Caco-2 (cell line): ENCODE measurements at regions not wholly inside any gene's neighbourhood (a gene's known extent, or its start where the extent isn't known, plus 50 kb on each side); places are given as distances from the start of the nearest gene placed in this dataset.
"Not testable (repeated sequence)": the region's sequence is repeated elsewhere in the genome, so short reads cannot be mapped to it uniquely, and the experiment has no call there.

ENCODE experiments used
- BruUV-seq: library from RNA; stranded (reverse); fragments of 400-500 nt; replicated peaks from 2 replicates; lab custom pipeline; 2021; lab: Mats Ljungman, UMichigan
- CTCF ChIA-PET: fragments of 300-600 bp; sonication (Branson Sonifier 250); formaldehyde crosslinking; loops from one replicate; lab custom pipeline; 2022; ENCODE audit warnings: antibody characterized with exemption; lab: Charles Lee
- POLR2A ChIA-PET: fragments of 300-600 bp; sonication (Branson Sonifier 250); formaldehyde crosslinking; loops from one replicate; lab custom pipeline; 2022; ENCODE audit warnings: antibody characterized with exemption; lab: Charles Lee
- DNase-seq, 2 experiments: peaks; one replicate each; pipeline versions ENCODE4 v3.0.0 to v3.0.0-alpha.2; 2020 to 2022
- H3K27me3 ChIP-seq: replicated peaks from 2 replicates; pipeline ENCODE4 v1.6.0; 2011; ENCODE audit warnings: low read length; ENCODE audit not compliant: control insufficient read depth, insufficient read depth
- H3K36me3 ChIP-seq: 2 replicates; pipeline ENCODE4 v1.5.1; 2011; ENCODE audit warnings: low read length; ENCODE audit not compliant: control insufficient read depth, insufficient read depth
- H3K4me1 ChIP-seq: fragments of 250-450 bp; sonication (Bioruptor Pico); 2 replicates; pipeline ENCODE4 v1.5.1; 2020; ENCODE audit warnings: mild to moderate bottlenecking
- H3K4me3 ChIP-seq: 2 replicates; pipeline ENCODE4 v1.5.1; 2011; ENCODE audit warnings: low read depth, mild to moderate bottlenecking, control low read depth, low read length
- H3K9me3 ChIP-seq: fragments of 250-450 bp; sonication (Bioruptor Pico); 2 replicates; pipeline ENCODE4 v1.5.1; 2020; ENCODE audit warnings: mild to moderate bottlenecking, moderate library complexity
- H3K27ac Mint-ChIP-seq: one replicate; pipeline ENCODE4 v1.8.0; 2022; ENCODE audit warnings: mixed read lengths; ENCODE audit not compliant: unreplicated experiment
- H3K27me3 Mint-ChIP-seq: one replicate; pipeline ENCODE4 v1.8.0; 2022; ENCODE audit warnings: mixed read lengths; ENCODE audit not compliant: insufficient read depth, unreplicated experiment
- H3K36me3 Mint-ChIP-seq: one replicate; pipeline ENCODE4 v1.8.0; 2022; ENCODE audit warnings: mild to moderate bottlenecking, mixed read lengths; ENCODE audit not compliant: insufficient read depth, unreplicated experiment
- H3K4me1 Mint-ChIP-seq: one replicate; pipeline ENCODE4 v1.8.0; 2022; ENCODE audit warnings: low read depth, mixed read lengths; ENCODE audit not compliant: unreplicated experiment
- H3K4me3 Mint-ChIP-seq: one replicate; pipeline ENCODE4 v1.8.0; 2022; ENCODE audit warnings: mild to moderate bottlenecking, moderate library complexity, mixed read lengths; ENCODE audit not compliant: unreplicated experiment
- H3K9me3 Mint-ChIP-seq: one replicate; pipeline ENCODE4 v1.8.0; 2022; ENCODE audit warnings: mixed read lengths; ENCODE audit not compliant: unreplicated experiment
- intact Hi-C: fragments of 100-400 bp; cut with micrococcal nuclease; formaldehyde crosslinking; loops from one replicate; pipeline ENCODE4 v1.10.0; 2022; ENCODE audit not compliant: unreplicated experiment
- TF ChIP-seq, protein P1 (sequence below), 2 experiments: fragments of 200-600 bp in 1 of 2; IDR thresholded peaks; 1 replicate in 1 of 2; 2 replicates in 1 of 2; pipeline versions ENCODE4 v1.5.1 to v1.8.0; 2011 to 2022; ENCODE audit warnings: antibody characterized with exemption in 1 of 2, control low read depth in 1 of 2, inconsistent platforms in 1 of 2, low read depth in 1 of 2, low read length in 1 of 2, mild to moderate bottlenecking in 1 of 2, moderate library complexity in 1 of 2; ENCODE audit not compliant: insufficient read depth in 1 of 2, severe bottlenecking in 1 of 2, unreplicated experiment in 1 of 2

DNA sequence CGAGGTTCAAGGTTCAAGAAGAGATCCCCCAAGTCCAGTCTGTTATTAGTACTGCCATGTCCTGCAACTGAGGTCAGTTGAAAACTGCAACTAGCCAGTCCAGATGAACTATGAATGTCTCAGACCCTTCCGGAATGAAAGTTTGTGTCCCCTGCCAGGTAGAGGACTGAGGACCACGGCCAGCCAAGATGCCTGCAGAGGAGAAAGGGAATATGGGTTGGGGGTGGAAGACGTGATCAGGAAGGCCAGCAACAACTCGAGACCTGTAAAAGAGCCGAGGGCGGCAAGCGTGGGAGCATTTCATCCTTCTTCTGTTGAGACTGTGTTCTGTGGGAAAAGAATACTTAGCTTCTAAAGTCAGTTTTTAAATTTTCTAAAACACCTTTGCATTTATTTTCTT is 572.4 kb upstream of the B3GAT1 start:
- no peaks in the 10 kb centered on the region; the same call in 1 of the 2 replicates for H3K9me3 ChIP-seq
- Mint-ChIP-seq H3K36me3 (no peaks in the 10 kb centered on the region), H3K27me3 (peaks cover 4% of the 10 kb centered on the region), H3K27ac (no peak overlapping the region), H3K4me1 (peaks cover 10% of the 10 kb centered on the region), H3K9me3 (peaks cover 1% of the 10 kb centered on the region), H3K4me3 (no peak overlapping the region)
- BruUV-seq = no TSS peak
- CTCF ChIA-PET = no interaction called here
- no peak for DNase-seq
- POLR2A ChIA-PET = no interaction called here
- TF ChIP-seq, protein P1, sequence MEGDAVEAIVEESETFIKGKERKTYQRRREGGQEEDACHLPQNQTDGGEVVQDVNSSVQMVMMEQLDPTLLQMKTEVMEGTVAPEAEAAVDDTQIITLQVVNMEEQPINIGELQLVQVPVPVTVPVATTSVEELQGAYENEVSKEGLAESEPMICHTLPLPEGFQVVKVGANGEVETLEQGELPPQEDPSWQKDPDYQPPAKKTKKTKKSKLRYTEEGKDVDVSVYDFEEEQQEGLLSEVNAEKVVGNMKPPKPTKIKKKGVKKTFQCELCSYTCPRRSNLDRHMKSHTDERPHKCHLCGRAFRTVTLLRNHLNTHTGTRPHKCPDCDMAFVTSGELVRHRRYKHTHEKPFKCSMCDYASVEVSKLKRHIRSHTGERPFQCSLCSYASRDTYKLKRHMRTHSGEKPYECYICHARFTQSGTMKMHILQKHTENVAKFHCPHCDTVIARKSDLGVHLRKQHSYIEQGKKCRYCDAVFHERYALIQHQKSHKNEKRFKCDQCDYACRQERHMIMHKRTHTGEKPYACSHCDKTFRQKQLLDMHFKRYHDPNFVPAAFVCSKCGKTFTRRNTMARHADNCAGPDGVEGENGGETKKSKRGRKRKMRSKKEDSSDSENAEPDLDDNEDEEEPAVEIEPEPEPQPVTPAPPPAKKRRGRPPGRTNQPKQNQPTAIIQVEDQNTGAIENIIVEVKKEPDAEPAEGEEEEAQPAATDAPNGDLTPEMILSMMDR (IDR thresholded peaks at IDR 0.05; ENCODE audit: insufficient read depth in 1 of 2, low read depth in 1 of 2, low read length in 1 of 2, severe bottlenecking in 1 of 2, unreplicated experiment in 1 of 2) = no peak
- H3K4me3 ChIP-seq = no peak overlapping the region
- H3K36me3 ChIP-seq = no peaks in the 10 kb centered on the region
- intact Hi-C loops = no loop called here
- H3K4me1 ChIP-seq = no peaks in the 10 kb centered on the region
- no peaks in the 10 kb centered on the region for H3K27me3 ChIP-seq

DNA sequence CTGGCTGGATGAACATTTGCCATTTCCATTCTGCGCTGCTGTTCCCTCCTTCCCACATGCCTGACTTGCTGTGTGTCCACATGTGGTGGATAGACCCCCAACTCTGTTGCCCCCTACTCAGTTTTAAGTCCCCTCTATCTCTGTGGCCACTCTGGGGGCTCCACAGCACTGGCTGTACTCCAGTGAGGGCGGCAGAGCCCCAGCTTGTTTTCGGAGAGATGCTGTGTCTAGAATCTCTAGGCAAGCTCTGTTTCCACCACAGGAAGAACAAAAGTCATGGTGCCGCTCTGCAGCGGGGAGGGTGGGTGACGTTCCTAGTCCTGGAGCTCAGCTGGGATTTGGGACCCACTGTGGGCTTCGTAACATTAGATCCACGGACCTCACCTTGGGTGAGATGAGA is 570.4 kb upstream of the B3GAT1 start:
- H3K36me3 Mint-ChIP-seq, CTCF ChIA-PET, H3K4me1 ChIP-seq, H3K36me3 ChIP-seq, H3K27me3 ChIP-seq, BruUV-seq, H3K27me3 Mint-ChIP-seq, H3K27ac Mint-ChIP-seq, DNase-seq, H3K4me3 ChIP-seq, H3K9me3 ChIP-seq, H3K9me3 Mint-ChIP-seq, H3K4me1 Mint-ChIP-seq, POLR2A ChIA-PET, intact Hi-C loops, H3K4me3 Mint-ChIP-seq: not testable (repeated sequence)

DNA sequence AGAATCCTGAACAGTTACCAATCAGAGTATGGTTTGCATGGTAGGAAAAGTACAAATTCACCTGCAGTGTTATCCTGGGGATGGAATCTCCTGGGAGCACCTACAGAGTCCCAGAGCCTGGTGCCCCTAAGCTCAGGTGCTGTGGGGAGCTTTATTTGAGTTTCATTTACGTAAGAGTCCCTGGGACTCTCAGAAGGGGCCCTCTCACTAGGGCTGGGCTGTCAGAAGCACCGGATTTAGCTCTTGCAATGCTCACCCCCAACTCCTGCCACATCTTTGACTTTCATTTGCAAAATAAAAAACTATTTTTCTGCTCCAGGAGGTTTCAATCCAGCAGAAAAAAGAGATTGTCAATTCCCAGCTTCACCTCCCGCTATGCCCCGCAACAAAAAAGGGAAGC is 569.8 kb upstream of the B3GAT1 start:
- Histone ChIP-seq H3K9me3 (no peaks in the 10 kb centered on the region), H3K4me3 (no peak overlapping the region), H3K27me3 (no peaks in the 10 kb centered on the region), H3K4me1 (no peaks in the 10 kb centered on the region), H3K36me3 (no peaks in the 10 kb centered on the region)
- no peak overlapping the region for H3K27ac Mint-ChIP-seq
- H3K27me3 Mint-ChIP-seq = peaks cover 4% of the 10 kb centered on the region
- CTCF ChIA-PET = no interaction called here
- TF ChIP-seq, protein P1 (IDR thresholded peaks at IDR 0.05; ENCODE audit: insufficient read depth in 1 of 2, low read depth in 1 of 2, low read length in 1 of 2, severe bottlenecking in 1 of 2, unreplicated experiment in 1 of 2) = no peak
- intact Hi-C loops = no loop called here
- BruUV-seq = no TSS peak
- no peaks in the 10 kb centered on the region for H3K9me3 Mint-ChIP-seq
- H3K36me3 Mint-ChIP-seq = no peaks in the 10 kb centered on the region
- POLR2A ChIA-PET = no interaction called here
- peaks cover under 1% of the 10 kb centered on the region for H3K4me1 Mint-ChIP-seq
- H3K4me3 Mint-ChIP-seq = no peak overlapping the region
- DNase-seq = no peak
